HG02840 (cell line): ENCODE measurements at regions not wholly inside any gene's neighbourhood (a gene's known extent, or its start where the extent isn't known, plus 50 kb on each side); places are given as distances from the start of the nearest gene placed in this dataset.

Experiments
- ATAC-seq: cut with Tn5 transposase; IDR thresholded peaks from one replicate; pipeline ENCODE4 v1.9.1; 2021; ENCODE audit warnings: mild to moderate bottlenecking, moderate library complexity, moderate number of reproducible peaks; ENCODE audit not compliant: unreplicated experiment, low FRiP score

- no peak for ATAC-seq
Observed at GRCh38 chr7:118009419-118009818, 136.2 kb upstream of the CTTNBP2 start.

- ATAC-seq, result no peak
Observed at GRCh38 chr7:118011652-118012051, 138.4 kb upstream of the CTTNBP2 start.

GRCh38 chr7:118013252-118014010, 140.2 kb upstream of the CTTNBP2 start:
- no peak for ATAC-seq

GRCh38 chr7:118022546-118022945, 149.3 kb upstream of the CTTNBP2 start:
- ATAC-seq, result no peak

- ATAC-seq, result no peak
Observed at GRCh38 chr7:118026791-118027190, 153.6 kb upstream of the CTTNBP2 start.

GRCh38 chr7:118028226-118028625, 155.0 kb upstream of the CTTNBP2 start:
- ATAC-seq, result no peak

- no peak for ATAC-seq
Observed at GRCh38 chr7:118029826-118030422, 154.0 kb upstream of the LSM8 start.

GRCh38 chr7:118033273-118033672, 150.7 kb upstream of the LSM8 start:
- no peak for ATAC-seq

- peak; percentile 10 for ATAC-seq
Observed at GRCh38 chr7:118039963-118040489, 143.9 kb upstream of the LSM8 start.

GRCh38 chr7:118040562-118040961, 143.4 kb upstream of the LSM8 start:
- ATAC-seq, result peak; percentile 81

- no peak for ATAC-seq
Observed at GRCh38 chr7:118041251-118041878, 142.6 kb upstream of the LSM8 start.

GRCh38 chr7:118045629-118046028, 138.3 kb upstream of the LSM8 start:
- ATAC-seq, result no peak

GRCh38 chr7:118046086-118046485, 137.9 kb upstream of the LSM8 start:
- ATAC-seq, result no peak

- ATAC-seq, result no peak
Observed at GRCh38 chr7:118046801-118047200, 137.2 kb upstream of the LSM8 start.

- no peak for ATAC-seq
Observed at GRCh38 chr7:118052336-118052735, 131.6 kb upstream of the LSM8 start.

GRCh38 chr7:118053353-118053752, 130.6 kb upstream of the LSM8 start:
- no peak for ATAC-seq

GRCh38 chr7:118054529-118054928, 129.4 kb upstream of the LSM8 start:
- ATAC-seq, result no peak

- no peak for ATAC-seq
Observed at GRCh38 chr7:118055647-118056046, 128.3 kb upstream of the LSM8 start.

- ATAC-seq, result no peak
Observed at GRCh38 chr7:118057404-118057803, 126.6 kb upstream of the LSM8 start.

GRCh38 chr7:118059209-118059608, 124.8 kb upstream of the LSM8 start:
- no peak for ATAC-seq

- no peak for ATAC-seq
Observed at GRCh38 chr7:118060692-118061091, 123.3 kb upstream of the LSM8 start.
